ENCODE measurements at regions not wholly inside any gene's neighbourhood (a gene's known extent, or its start where the extent isn't known, plus 50 kb on each side); places are given as distances from the start of the nearest gene placed in this dataset.

GRCh38 chr9:108606401-108606800 lies 249.4 kb downstream of the ACTL7B start:
- no peak overlapping the region for H3K4me3 ChIP-seq (ENCODE audit: low read depth, low read length)
- no peak overlapping the region for H3K9ac ChIP-seq (ENCODE audit: low read length)
- no peaks in the 10 kb centered on the region for H3K9me3 ChIP-seq (ENCODE audit: control insufficient read depth, insufficient read depth, low read depth, low read length)
- H3K27me3 ChIP-seq (ENCODE audit: control insufficient read depth, insufficient read depth, low read length): no peaks in the 10 kb centered on the region
- no peak overlapping the region for H3K27ac ChIP-seq (ENCODE audit: low read depth, low read length)
- H3K36me3 ChIP-seq (ENCODE audit: control insufficient read depth, insufficient read depth, low read length): no peaks in the 10 kb centered on the region
- no peaks in the 10 kb centered on the region for H3K4me1 ChIP-seq (ENCODE audit: control insufficient read depth, insufficient read depth, low read length)

- H3K27me3 ChIP-seq (ENCODE audit: control insufficient read depth, insufficient read depth, low read length): no peaks in the 10 kb centered on the region
- H3K4me1 ChIP-seq (ENCODE audit: control insufficient read depth, insufficient read depth, low read length): peaks cover 5% of the 10 kb centered on the region; the same call in 1 of the 2 replicates
- no peak overlapping the region for H3K4me3 ChIP-seq (ENCODE audit: low read depth, low read length)
- H3K9ac ChIP-seq (ENCODE audit: low read length): no peak overlapping the region
- no peaks in the 10 kb centered on the region for H3K36me3 ChIP-seq (ENCODE audit: control insufficient read depth, insufficient read depth, low read length)
- H3K27ac ChIP-seq (ENCODE audit: low read depth, low read length): no peak overlapping the region
- no peaks in the 10 kb centered on the region for H3K9me3 ChIP-seq (ENCODE audit: control insufficient read depth, insufficient read depth, low read depth, low read length)
Observed at GRCh38 chr9:108603141-108603540, 252.6 kb downstream of the ACTL7B start.

- H3K27me3 ChIP-seq (ENCODE audit: control insufficient read depth, insufficient read depth, low read length): no peaks in the 10 kb centered on the region
- H3K9me3 ChIP-seq (ENCODE audit: control insufficient read depth, insufficient read depth, low read depth, low read length): no peaks in the 10 kb centered on the region
- no peak overlapping the region for H3K9ac ChIP-seq (ENCODE audit: low read length)
- no peak overlapping the region for H3K27ac ChIP-seq (ENCODE audit: low read depth, low read length)
- H3K36me3 ChIP-seq (ENCODE audit: control insufficient read depth, insufficient read depth, low read length): no peaks in the 10 kb centered on the region
- H3K4me1 ChIP-seq (ENCODE audit: control insufficient read depth, insufficient read depth, low read length): peaks cover 5% of the 10 kb centered on the region; the same call in 1 of the 2 replicates
- H3K4me3 ChIP-seq (ENCODE audit: low read depth, low read length): no peak overlapping the region
Observed at GRCh38 chr9:108600896-108601295, 254.9 kb downstream of the ACTL7B start.

- Histone ChIP-seq H3K4me1 (ENCODE audit: control insufficient read depth, insufficient read depth, low read length) (peaks cover 5% of the 10 kb centered on the region; the same call in 1 of the 2 replicates), H3K27me3 (ENCODE audit: control insufficient read depth, insufficient read depth, low read length) (no peaks in the 10 kb centered on the region), H3K9ac (ENCODE audit: low read length) (no peak overlapping the region), H3K36me3 (ENCODE audit: control insufficient read depth, insufficient read depth, low read length) (no peaks in the 10 kb centered on the region), H3K9me3 (ENCODE audit: control insufficient read depth, insufficient read depth, low read depth, low read length) (no peaks in the 10 kb centered on the region), H3K4me3 (ENCODE audit: low read depth, low read length) (no peak overlapping the region), H3K27ac (ENCODE audit: low read depth, low read length) (no peak overlapping the region)
Observed at GRCh38 chr9:108599571-108599970, 256.2 kb downstream of the ACTL7B start.

GRCh38 chr9:108591121-108591520 lies 264.7 kb downstream of the ACTL7B start:
- H3K36me3 ChIP-seq (ENCODE audit: control insufficient read depth, insufficient read depth, low read length): no peaks in the 10 kb centered on the region
- H3K27ac ChIP-seq (ENCODE audit: low read depth, low read length): no peak overlapping the region
- H3K4me3 ChIP-seq (ENCODE audit: low read depth, low read length): no peak overlapping the region
- no peak overlapping the region for H3K9ac ChIP-seq (ENCODE audit: low read length)
- H3K27me3 ChIP-seq (ENCODE audit: control insufficient read depth, insufficient read depth, low read length): no peaks in the 10 kb centered on the region
- H3K4me1 ChIP-seq (ENCODE audit: control insufficient read depth, insufficient read depth, low read length): no peaks in the 10 kb centered on the region
- no peaks in the 10 kb centered on the region for H3K9me3 ChIP-seq (ENCODE audit: control insufficient read depth, insufficient read depth, low read depth, low read length)

GRCh38 chr9:108588246-108588645 lies 267.5 kb downstream of the ACTL7B start:
- H3K4me1 ChIP-seq (ENCODE audit: control insufficient read depth, insufficient read depth, low read length): no peaks in the 10 kb centered on the region
- no peaks in the 10 kb centered on the region for H3K27me3 ChIP-seq (ENCODE audit: control insufficient read depth, insufficient read depth, low read length)
- H3K9me3 ChIP-seq (ENCODE audit: control insufficient read depth, insufficient read depth, low read depth, low read length): no peaks in the 10 kb centered on the region
- no peak overlapping the region for H3K4me3 ChIP-seq (ENCODE audit: low read depth, low read length)
- no peak overlapping the region for H3K9ac ChIP-seq (ENCODE audit: low read length)
- no peaks in the 10 kb centered on the region for H3K36me3 ChIP-seq (ENCODE audit: control insufficient read depth, insufficient read depth, low read length)
- H3K27ac ChIP-seq (ENCODE audit: low read depth, low read length): no peak overlapping the region

GRCh38 chr9:108586471-108587139 lies 269.2 kb downstream of the ACTL7B start:
- H3K4me1 ChIP-seq (ENCODE audit: control insufficient read depth, insufficient read depth, low read length): no peaks in the 10 kb centered on the region
- H3K9ac ChIP-seq (ENCODE audit: low read length): no peak overlapping the region
- H3K36me3 ChIP-seq (ENCODE audit: control insufficient read depth, insufficient read depth, low read length): no peaks in the 10 kb centered on the region
- no peaks in the 10 kb centered on the region for H3K9me3 ChIP-seq (ENCODE audit: control insufficient read depth, insufficient read depth, low read depth, low read length)
- no peak overlapping the region for H3K27ac ChIP-seq (ENCODE audit: low read depth, low read length)
- H3K27me3 ChIP-seq (ENCODE audit: control insufficient read depth, insufficient read depth, low read length): no peaks in the 10 kb centered on the region
- H3K4me3 ChIP-seq (ENCODE audit: low read depth, low read length): no peak overlapping the region

GRCh38 chr9:108584860-108585259 lies 270.9 kb downstream of the ACTL7B start:
- Histone ChIP-seq H3K4me3 (ENCODE audit: low read depth, low read length) (no peak overlapping the region), H3K27me3 (ENCODE audit: control insufficient read depth, insufficient read depth, low read length) (no peaks in the 10 kb centered on the region)

GRCh38 chr9:108582726-108583125 lies 273.1 kb downstream of the ACTL7B start:
- no peak overlapping the region for H3K27ac ChIP-seq (ENCODE audit: low read depth, low read length)
- H3K4me1 ChIP-seq (ENCODE audit: control insufficient read depth, insufficient read depth, low read length): no peaks in the 10 kb centered on the region
- no peaks in the 10 kb centered on the region for H3K27me3 ChIP-seq (ENCODE audit: control insufficient read depth, insufficient read depth, low read length)
- no peaks in the 10 kb centered on the region for H3K9me3 ChIP-seq (ENCODE audit: control insufficient read depth, insufficient read depth, low read depth, low read length)
- no peak overlapping the region for H3K9ac ChIP-seq (ENCODE audit: low read length)
- no peak overlapping the region for H3K4me3 ChIP-seq (ENCODE audit: low read depth, low read length)
- no peaks in the 10 kb centered on the region for H3K36me3 ChIP-seq (ENCODE audit: control insufficient read depth, insufficient read depth, low read length)

More at GRCh38 chr9:108584860-108585259, 270.9 kb downstream of the ACTL7B start:
- H3K36me3 ChIP-seq (ENCODE audit: control insufficient read depth, insufficient read depth, low read length): no peaks in the 10 kb centered on the region
- H3K27ac ChIP-seq (ENCODE audit: low read depth, low read length): no peak overlapping the region
- no peaks in the 10 kb centered on the region for H3K9me3 ChIP-seq (ENCODE audit: control insufficient read depth, insufficient read depth, low read depth, low read length)
- no peaks in the 10 kb centered on the region for H3K4me1 ChIP-seq (ENCODE audit: control insufficient read depth, insufficient read depth, low read length)
- H3K9ac ChIP-seq (ENCODE audit: low read length): no peak overlapping the region

GRCh38 chr9:108579757-108580439 lies 275.9 kb downstream of the ACTL7B start:
- Histone ChIP-seq H3K36me3 (ENCODE audit: control insufficient read depth, insufficient read depth, low read length) (no peaks in the 10 kb centered on the region), H3K27me3 (ENCODE audit: control insufficient read depth, insufficient read depth, low read length) (no peaks in the 10 kb centered on the region), H3K27ac (ENCODE audit: low read depth, low read length) (no peak overlapping the region), H3K4me1 (ENCODE audit: control insufficient read depth, insufficient read depth, low read length) (no peaks in the 10 kb centered on the region), H3K9me3 (ENCODE audit: control insufficient read depth, insufficient read depth, low read depth, low read length) (no peaks in the 10 kb centered on the region), H3K4me3 (ENCODE audit: low read depth, low read length) (no peak overlapping the region), H3K9ac (ENCODE audit: low read length) (no peak overlapping the region)

GRCh38 chr9:108575276-108575675 lies 280.5 kb downstream of the ACTL7B start:
- Histone ChIP-seq H3K27me3 (ENCODE audit: control insufficient read depth, insufficient read depth, low read length) (no peaks in the 10 kb centered on the region), H3K9me3 (ENCODE audit: control insufficient read depth, insufficient read depth, low read depth, low read length) (no peaks in the 10 kb centered on the region), H3K27ac (ENCODE audit: low read depth, low read length) (no peak overlapping the region), H3K36me3 (ENCODE audit: control insufficient read depth, insufficient read depth, low read length) (no peaks in the 10 kb centered on the region), H3K4me3 (ENCODE audit: low read depth, low read length) (no peak overlapping the region), H3K9ac (ENCODE audit: low read length) (no peak overlapping the region), H3K4me1 (ENCODE audit: control insufficient read depth, insufficient read depth, low read length) (no peaks in the 10 kb centered on the region)

All from HUES6 (cell line).